Activated CD8-positive, alpha-beta memory T cell treated with anti-CD3 and anti-CD28 coated beads, Interleukin-2, amount 50 U/mL, for 4 hours (primary cell): ENCODE measurements at regions not wholly inside any gene's neighbourhood (a gene's known extent, or its start where the extent isn't known, plus 50 kb on each side); places are given as distances from the start of the nearest gene placed in this dataset.
"Not testable (repeated sequence)": the region's sequence is repeated elsewhere in the genome, so short reads cannot be mapped to it uniquely, and the experiment has no call there.

Experiments used
- DNase-seq: peaks from one replicate; pipeline ENCODE4 v3.0.0-alpha.2; 2020

DNA sequence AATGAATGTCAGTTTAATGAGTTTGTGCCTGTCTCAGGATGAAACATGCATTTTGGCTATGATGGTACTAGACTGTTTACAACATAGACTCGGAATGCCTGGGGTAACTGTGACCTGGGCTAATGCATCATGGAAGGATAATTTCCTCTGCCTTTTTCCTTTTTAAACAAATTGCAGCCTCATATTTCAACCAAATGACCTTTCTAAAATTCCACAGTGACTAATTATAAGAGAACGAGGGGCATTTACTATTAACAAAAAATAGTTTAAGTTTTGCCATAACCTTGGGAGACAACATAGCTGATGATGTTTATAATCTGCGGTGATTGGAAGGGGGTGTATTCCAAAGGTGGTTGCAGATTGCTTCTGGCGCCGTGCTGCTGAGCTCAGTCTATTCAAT is 1140.5 kb downstream of the GALC start:
- DNase-seq, result no peak

- DNase-seq, result no peak
These were observed 1145.8 kb downstream of the GALC start for GRCh38 chr14:86847140-86847539.

- no peak for DNase-seq
These were observed 1154.6 kb downstream of the GALC start for GRCh38 chr14:86838363-86838762.

GRCh38 chr14:86826661-86827060 is 1166.3 kb downstream of the GALC start:
- DNase-seq, result no peak

- DNase-seq, result no peak
These were observed 1168.8 kb downstream of the GALC start for GRCh38 chr14:86824167-86824566.

DNA sequence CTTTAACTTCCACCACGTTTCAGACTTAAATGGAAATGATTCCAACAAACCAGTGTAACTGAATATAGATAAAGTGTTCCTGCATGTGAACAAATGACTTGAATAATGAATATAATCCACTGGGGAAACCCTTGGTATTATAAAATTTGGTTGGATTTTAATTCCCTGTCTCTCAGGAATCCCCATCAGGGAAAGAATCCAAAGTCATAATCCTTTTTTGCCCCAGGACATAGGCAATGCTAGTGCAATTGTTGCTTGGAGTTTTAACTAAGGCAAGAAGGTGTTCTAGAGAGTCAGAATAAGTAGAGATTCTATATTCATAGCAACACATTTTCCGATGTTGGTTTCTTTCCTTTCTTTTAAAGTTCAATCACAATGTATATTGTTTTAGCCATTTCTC is 1169.4 kb downstream of the GALC start:
- DNase-seq, result no peak

DNA sequence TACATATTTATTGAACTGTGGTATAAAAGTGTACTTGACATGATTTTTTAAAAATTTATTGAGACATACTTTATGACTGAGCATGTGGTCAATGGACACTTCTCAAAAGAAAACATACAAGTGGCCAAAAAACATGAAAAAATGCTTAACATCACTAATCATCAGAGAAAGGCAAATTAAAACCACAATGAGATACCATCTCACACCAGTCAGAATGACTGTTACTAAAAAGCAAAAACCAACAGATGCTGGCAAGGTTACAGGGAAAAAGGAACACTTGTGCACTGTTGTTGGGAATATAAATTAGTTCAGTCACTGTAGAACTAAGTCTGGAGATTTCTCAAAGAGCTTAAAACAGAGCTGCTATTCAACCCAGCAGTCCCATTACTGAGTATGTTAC is 1177.6 kb downstream of the GALC start:
- no peak for DNase-seq

DNA sequence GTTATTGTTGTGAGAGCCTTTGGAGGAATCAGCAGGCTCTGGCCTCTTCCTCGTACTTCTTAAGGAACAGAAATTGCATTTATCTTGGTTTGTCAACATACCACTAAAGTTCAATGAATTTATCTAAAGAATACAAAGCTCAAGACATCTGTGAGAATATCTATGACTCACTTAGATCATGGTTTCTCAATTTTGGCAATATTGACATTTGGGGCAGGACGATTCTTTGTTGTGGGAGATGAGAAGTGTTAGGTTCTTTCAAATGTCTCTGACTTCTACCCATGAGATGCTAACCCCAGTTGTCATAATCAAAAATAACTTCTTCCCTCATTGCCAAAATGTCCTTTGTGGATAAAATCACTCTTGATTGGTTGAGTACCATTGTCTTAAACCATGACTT is 1190.3 kb downstream of the GALC start:
- no peak for DNase-seq

- DNase-seq, result no peak
These were observed 1193.7 kb downstream of the GALC start for GRCh38 chr14:86799244-86799647.

DNA sequence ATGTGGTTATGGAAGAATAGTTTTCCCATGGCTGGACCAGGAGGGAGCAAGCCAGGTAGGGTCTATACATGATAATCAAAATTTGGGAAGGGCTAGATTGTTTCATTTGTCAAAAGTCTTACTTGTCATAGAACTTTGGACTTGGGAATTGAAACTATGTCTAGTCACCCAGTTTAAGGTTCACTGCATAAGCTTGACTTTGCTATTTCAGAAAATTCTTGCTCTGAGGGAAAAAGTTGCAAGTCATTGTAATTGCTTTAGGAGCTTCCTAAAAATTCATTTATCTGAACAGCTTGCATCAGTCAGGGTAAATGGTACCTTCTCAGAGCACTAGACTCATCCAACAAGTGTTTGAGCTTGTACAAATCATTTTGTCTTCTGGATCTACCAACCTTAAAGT is 1194.7 kb downstream of the GALC start:
- no peak for DNase-seq

GRCh38 chr14:86797075-86797351 is 1196.0 kb downstream of the GALC start:
- no peak for DNase-seq

DNA sequence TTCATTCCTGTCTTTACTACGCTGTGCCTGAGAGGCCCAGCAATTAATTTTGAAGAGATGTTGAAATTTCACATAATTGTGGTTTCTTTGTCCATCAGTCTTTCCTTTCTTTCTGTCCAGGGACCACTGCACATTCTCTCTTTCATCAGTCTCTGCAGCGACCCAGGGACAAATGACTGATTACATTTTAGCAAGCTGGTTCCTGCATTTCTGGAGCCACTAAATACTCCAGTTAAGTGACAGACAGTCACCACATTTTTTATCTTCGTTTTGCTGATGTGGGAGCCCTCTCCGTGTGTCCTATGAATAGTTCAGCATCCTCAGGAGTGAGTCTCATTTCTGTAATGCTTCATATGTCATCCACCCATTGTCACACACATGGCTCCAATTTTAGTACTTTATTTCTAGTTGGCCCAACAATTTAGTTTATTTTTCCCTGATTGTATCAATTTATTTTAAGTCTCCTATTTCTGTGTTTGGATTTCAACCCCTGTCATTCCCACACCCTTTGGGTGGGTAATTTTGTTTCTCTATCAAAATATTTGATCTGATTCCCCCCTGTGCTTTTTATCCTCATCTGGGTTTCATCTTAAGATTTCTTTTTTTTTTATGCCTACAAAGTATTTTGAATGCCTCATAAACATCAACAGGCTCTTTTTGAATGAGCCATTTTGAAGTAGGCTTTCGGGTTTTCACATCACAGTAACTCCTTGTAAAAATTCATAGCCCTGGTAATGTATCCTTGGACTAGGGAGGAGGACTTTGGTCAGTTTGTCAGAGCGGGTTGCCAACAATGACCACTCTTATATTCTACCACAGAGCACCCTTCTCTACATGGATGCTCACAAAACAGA is 1196.5 kb downstream of the GALC start:
- DNase-seq, result no peak

DNA sequence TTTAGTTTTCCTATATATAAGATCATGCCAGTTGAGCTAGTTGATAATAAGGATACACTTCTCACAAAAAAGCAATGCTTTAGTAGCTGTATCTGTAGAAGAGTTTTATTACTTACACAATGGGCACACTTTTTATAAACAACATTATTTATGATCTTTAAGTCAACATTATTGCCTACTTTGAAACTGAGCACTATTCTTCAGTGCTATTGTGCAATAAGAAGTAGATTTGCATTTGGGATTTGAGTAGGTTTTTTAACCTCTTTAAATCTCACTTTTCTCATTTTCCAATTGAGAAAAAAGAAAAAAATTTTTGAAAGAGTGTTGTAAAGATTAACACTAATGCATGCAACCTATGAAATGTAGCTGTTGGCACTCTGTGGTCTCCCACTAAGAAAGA is 1198.3 kb downstream of the GALC start:
- no peak for DNase-seq

- no peak for DNase-seq
These were observed 1202.3 kb downstream of the GALC start for GRCh38 chr14:86790408-86791364.

DNA sequence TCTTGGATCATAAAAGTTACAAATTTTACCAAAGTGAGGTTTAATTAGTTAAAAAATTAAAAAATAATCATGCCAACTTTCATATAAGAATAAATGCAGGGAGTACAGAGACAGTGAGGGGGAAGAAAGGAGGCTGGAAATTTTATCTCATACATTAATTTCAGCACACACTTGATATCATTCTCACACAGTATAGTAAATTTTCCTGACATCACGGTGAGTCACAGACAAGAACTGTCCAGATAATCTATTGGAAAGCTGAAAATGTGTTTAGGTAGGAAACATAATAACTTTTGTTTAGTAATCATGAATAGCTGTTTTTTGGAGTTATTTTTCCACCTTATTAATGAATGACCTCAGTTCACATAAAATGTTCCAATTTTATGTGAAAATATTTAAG is 1204.8 kb downstream of the GALC start:
- DNase-seq, result no peak

DNA sequence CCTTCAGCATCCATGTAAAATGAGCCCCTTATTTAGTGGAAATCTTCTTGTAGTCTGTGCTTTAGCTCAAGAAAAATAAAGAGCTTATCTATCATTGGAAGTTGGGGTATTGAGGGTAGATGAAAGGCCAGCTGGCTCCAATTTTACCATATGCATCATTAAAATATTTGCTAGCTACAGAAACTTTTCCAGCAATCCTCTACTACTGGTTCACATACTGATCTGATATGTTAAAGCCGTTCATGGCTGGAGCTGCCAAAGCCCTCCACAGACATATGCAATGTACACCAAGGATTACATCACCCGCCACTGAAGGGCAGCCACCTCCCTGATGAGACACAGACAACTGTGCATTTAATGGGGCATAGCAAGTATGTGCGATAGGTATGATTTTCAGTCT is 1205.3 kb downstream of the GALC start:
- no peak for DNase-seq

GRCh38 chr14:86782092-86782580 is 1210.8 kb downstream of the GALC start:
- no peak for DNase-seq

- no peak for DNase-seq
These were observed 1212.0 kb downstream of the GALC start for GRCh38 chr14:86780876-86781510.

DNA sequence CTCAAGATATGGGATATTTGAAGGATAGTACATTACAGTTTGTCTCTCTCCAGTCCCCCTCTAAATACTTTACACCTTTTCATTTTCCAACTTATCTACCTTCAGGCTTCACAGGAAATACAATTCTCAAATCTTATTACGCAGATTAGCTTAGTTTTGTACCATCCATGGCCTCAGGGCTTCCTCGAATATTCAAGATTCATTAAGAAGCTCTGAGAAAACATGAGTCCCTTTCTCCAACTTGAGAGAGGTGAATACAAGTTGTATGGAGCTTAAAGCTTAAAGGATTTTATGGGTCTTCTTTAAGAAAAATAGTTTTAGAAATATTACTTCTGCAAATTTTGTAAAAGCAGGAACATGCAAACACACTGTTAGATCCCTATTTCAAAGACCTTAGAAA is 1212.5 kb downstream of the GALC start:
- DNase-seq, result no peak

DNA sequence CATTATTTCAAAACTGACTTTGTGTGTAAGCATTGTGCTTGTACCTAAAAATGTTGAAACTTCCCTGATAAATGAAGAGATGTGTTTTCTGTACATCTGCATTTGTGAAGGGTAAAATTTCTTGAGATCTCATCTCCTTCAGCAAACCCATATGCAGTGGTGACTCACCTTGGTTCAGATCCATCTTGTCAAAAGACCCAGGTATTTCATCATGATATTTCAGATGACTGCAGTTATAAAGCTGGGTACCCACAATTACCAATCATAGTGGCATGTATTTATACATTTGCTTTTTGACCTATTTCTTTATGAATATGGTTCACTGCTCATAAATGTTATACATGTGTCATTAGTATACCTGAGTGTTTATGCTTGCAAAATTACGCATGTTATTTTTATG is 1213.6 kb downstream of the GALC start:
- DNase-seq, result no peak

DNA sequence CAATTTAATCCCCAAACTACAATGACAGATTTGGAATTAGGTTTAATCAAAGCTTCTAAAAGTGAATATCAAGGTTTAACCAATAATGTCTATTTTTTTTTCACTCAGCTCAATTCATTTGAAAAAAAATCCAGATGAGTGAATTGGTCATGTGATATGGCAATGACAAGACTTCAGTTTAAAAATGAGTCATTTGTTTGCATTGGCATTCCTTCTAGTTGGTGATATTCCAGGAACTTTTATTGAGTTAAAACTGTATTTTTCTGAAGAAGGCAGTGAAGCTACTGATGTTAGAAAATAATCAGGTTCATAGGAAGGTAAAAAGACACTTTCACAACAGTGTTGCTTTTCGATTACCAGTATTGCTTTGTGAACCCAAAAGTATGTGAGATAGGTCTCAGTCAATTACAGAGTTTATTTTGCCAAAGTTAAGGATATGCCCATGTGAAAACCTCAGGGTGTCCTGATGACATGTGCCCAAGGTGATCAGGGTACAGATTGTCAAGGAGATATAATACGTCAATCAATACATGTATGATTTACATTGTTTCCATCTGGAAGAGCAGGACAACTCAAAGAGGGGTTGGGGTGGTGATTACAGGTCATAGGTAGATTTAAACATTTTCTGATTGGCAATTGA is 1214.9 kb downstream of the GALC start:
- DNase-seq, result no peak

DNA sequence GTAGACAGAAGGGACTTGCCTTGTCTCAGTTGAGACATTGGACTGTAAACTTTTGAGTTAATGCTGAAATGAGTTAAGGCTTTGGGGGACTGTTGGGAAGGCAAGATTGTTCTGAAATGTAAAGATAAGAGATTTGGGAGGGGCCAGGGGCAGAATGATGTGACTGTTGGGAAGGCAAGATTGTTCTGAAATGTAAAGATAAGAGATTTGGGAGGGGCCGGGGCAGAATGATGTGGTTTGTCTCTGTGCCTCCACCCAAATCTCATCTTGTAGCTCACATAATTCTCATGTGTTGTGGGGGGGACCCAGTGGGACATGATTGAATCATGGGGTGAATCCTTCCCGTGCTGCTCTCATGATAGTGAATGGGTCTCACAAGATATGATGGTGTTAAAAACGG is 1217.1 kb downstream of the GALC start:
- DNase-seq, result not testable (repeated sequence)

DNA sequence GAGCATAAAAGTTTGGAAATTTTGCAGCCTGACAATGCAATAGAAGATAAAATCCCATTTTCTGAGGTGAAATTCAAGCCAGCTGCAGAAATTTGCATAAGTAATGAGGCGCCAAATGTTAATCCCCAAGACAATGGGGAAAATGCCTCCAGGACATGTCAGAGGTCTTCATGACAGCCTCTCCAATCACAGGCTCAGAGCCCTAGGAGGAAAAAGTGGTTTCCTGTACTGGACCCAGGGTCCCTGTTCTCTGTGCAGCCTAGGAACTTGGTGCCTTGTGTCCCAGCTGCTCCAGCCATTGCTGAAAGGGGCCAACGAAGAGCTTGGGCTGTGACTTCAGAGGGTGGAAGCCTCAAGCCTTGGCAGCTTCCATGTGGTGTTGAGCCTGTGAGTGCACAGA is 1218.1 kb downstream of the GALC start:
- no peak for DNase-seq
